ENCODE measurements at regions not wholly inside any gene's neighbourhood (a gene's known extent, or its start where the extent isn't known, plus 50 kb on each side); places are given as distances from the start of the nearest gene placed in this dataset.

- DNase-seq (no peak), ATAC-seq (ENCODE audit: low FRiP score) (no peak)
- Histone ChIP-seq H3K9me3 (ENCODE audit: control insufficient read depth, low read length) (no peaks in the 10 kb centered on the region), H3K27me3 (ENCODE audit: control insufficient read depth in 1 of 2, insufficient read depth in 2 of 2, low read length in 1 of 2) (no peaks in the 10 kb centered on the region), H3K27ac (ENCODE audit: low read depth in 1 of 2, low read length in 2 of 2) (no peak overlapping the region), H3K4me1 (ENCODE audit: control insufficient read depth in 1 of 2, insufficient read depth in 2 of 2, low read length in 2 of 2) (peaks cover 0 to 2% of the 10 kb centered on the region in 2 donors), H3K36me3 (ENCODE audit: control insufficient read depth in 1 of 2, insufficient read depth in 2 of 2, low read length in 1 of 2) (no peaks in the 10 kb centered on the region), H3K4me3 (ENCODE audit: low read length in 2 of 2) (no peak overlapping the region)
- intact Hi-C loops (cut with DNase I): no loop called here
- WGBS, 2 donors: 96 to 97% methylated on average over 3 of the region's 3 CpGs
Measured at GRCh38 chr16:72286936-72287620, 115.1 kb upstream of the PMFBP1 start.

DNA sequence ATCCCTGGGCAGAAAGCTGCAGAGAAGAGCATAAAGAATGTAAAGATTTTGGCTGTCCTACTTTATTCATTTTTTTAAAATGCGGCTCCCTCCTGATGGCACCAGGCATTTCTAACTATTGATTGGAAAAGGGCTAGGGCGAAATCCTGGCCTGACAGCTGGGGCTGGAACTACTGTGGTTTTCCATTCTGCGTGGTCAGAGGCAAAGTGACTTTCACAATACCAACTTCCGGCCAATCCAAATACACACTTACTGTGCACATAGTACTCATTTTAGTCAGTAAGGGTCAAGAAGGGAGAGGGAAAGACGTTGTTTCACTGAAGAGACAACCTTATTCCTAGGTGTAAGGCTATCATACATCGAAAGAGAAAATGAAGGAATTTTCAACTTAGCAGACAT is 113.8 kb upstream of the PMFBP1 start:
- Histone ChIP-seq H3K27ac (ENCODE audit: low read depth in 1 of 2, low read length in 2 of 2) (no peak overlapping the region), H3K9me3 (ENCODE audit: control insufficient read depth, low read length) (no peaks in the 10 kb centered on the region), H3K4me1 (ENCODE audit: control insufficient read depth in 1 of 2, insufficient read depth in 2 of 2, low read length in 2 of 2) (no peaks in the 10 kb centered on the region), H3K36me3 (ENCODE audit: control insufficient read depth in 1 of 2, insufficient read depth in 2 of 2, low read length in 1 of 2) (no peaks in the 10 kb centered on the region), H3K4me3 (ENCODE audit: low read length in 2 of 2) (no peak overlapping the region), H3K27me3 (ENCODE audit: control insufficient read depth in 1 of 2, insufficient read depth in 2 of 2, low read length in 1 of 2) (no peaks in the 10 kb centered on the region)
- WGBS, 2 donors: 87 to 91% methylated on average over 6 of the region's 6 CpGs
- DNase-seq: no peak
- no peak for ATAC-seq (ENCODE audit: low FRiP score)
- intact Hi-C loops (cut with DNase I): no loop called here

GRCh38 chr16:72285324-72285723 is 113.4 kb upstream of the PMFBP1 start:
- H3K4me3 ChIP-seq (ENCODE audit: low read length in 2 of 2): no peak overlapping the region
- H3K27me3 ChIP-seq (ENCODE audit: control insufficient read depth in 1 of 2, insufficient read depth in 2 of 2, low read length in 1 of 2): no peaks in the 10 kb centered on the region
- 78 to 84% methylated on average over 5 of the region's 5 CpGs for WGBS, 2 donors
- intact Hi-C loops (cut with DNase I): no loop called here
- no peaks in the 10 kb centered on the region for H3K9me3 ChIP-seq (ENCODE audit: control insufficient read depth, low read length)
- DNase-seq (no peak), ATAC-seq (ENCODE audit: low FRiP score) (no peak)
- no peak overlapping the region for H3K27ac ChIP-seq (ENCODE audit: low read depth in 1 of 2, low read length in 2 of 2)
- H3K36me3 ChIP-seq (ENCODE audit: control insufficient read depth in 1 of 2, insufficient read depth in 2 of 2, low read length in 1 of 2): no peaks in the 10 kb centered on the region
- H3K4me1 ChIP-seq (ENCODE audit: control insufficient read depth in 1 of 2, insufficient read depth in 2 of 2, low read length in 2 of 2): no peaks in the 10 kb centered on the region

DNA sequence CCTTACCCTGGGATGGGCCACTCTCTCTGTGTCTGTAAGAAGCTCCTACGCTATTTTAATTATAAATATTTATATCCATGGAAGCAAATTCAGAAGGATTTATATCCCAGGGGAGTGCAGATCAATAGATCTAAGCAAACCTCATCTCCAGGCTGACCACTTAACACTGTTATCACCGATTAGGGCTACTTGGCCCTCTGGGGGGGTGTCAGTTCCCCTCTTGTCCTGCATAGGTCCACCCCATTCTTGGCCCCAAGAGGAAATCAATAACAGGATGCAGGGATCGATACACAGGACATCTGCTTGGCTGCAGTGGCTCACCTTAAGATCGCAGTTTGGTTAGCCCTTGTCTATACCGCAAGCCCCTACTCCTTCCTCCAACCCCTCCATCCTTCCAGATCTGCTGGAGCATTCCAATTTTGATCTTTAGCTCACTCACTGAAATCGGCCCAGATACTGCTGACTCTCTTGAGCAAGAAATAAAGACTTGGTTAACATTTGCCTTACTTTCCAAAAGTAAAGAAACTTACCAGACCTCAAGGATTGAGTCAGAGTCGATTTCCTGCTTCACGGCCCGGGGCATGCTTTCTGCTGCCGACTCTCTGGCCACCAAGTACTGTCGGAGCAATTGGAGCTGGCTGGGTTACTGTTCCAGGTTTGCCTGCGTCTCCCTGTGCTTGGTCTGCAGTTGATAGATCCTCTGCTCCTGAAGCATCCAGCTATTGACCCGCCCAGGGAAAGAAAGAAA is 112.3 kb upstream of the PMFBP1 start:
- 91 to 95% methylated on average over 13 of the region's 13 CpGs for WGBS, 2 donors
- Histone ChIP-seq H3K27me3 (ENCODE audit: control insufficient read depth in 1 of 2, insufficient read depth in 2 of 2, low read length in 1 of 2) (no peaks in the 10 kb centered on the region), H3K36me3 (ENCODE audit: control insufficient read depth in 1 of 2, insufficient read depth in 2 of 2, low read length in 1 of 2) (no peaks in the 10 kb centered on the region), H3K4me3 (ENCODE audit: low read length in 2 of 2) (no peak overlapping the region), H3K4me1 (ENCODE audit: control insufficient read depth in 1 of 2, insufficient read depth in 2 of 2, low read length in 2 of 2) (no peaks in the 10 kb centered on the region), H3K27ac (ENCODE audit: low read depth in 1 of 2, low read length in 2 of 2) (no peak overlapping the region), H3K9me3 (ENCODE audit: control insufficient read depth, low read length) (no peaks in the 10 kb centered on the region)
- ATAC-seq (ENCODE audit: low FRiP score) (no peak), DNase-seq (no peak)
- intact Hi-C loops (cut with DNase I): no loop called here

DNA sequence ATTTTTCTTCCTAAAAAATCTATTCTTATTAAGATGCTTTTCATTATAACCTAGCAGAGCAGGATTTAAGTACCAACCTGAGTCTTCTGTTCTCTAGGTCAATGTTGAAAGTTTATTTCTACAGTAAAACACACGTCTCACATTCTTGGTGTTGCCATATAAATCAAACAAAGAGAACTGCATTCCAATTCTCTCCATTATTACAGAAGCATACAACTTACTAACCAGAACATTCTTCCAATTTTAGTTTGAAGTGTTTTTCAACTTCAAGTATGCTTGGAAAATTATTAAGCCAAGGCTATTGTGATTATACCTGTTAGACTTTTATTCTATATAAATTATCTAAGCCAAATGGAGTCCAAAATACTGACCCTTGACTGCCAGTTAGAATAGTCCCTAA is 110.4 kb upstream of the PMFBP1 start:
- Histone ChIP-seq H3K4me1 (ENCODE audit: control insufficient read depth in 1 of 2, insufficient read depth in 2 of 2, low read length in 2 of 2) (no peaks in the 10 kb centered on the region), H3K9me3 (ENCODE audit: control insufficient read depth, low read length) (no peaks in the 10 kb centered on the region), H3K27ac (ENCODE audit: low read depth in 1 of 2, low read length in 2 of 2) (no peak overlapping the region), H3K27me3 (ENCODE audit: control insufficient read depth in 1 of 2, insufficient read depth in 2 of 2, low read length in 1 of 2) (no peaks in the 10 kb centered on the region), H3K4me3 (ENCODE audit: low read length in 2 of 2) (no peak overlapping the region), H3K36me3 (ENCODE audit: control insufficient read depth in 1 of 2, insufficient read depth in 2 of 2, low read length in 1 of 2) (no peaks in the 10 kb centered on the region)
- intact Hi-C loops (cut with DNase I): no loop called here
- DNase-seq (no peak), ATAC-seq (ENCODE audit: low FRiP score) (no peak)
- 25 to 26% methylated on average over 1 of the region's 1 CpG for WGBS, 2 donors

- Histone ChIP-seq H3K36me3 (ENCODE audit: control insufficient read depth in 1 of 2, insufficient read depth in 2 of 2, low read length in 1 of 2) (no peaks in the 10 kb centered on the region), H3K4me3 (ENCODE audit: low read length in 2 of 2) (no peak overlapping the region), H3K9me3 (ENCODE audit: control insufficient read depth, low read length) (no peaks in the 10 kb centered on the region), H3K4me1 (ENCODE audit: control insufficient read depth in 1 of 2, insufficient read depth in 2 of 2, low read length in 2 of 2) (no peaks in the 10 kb centered on the region), H3K27me3 (ENCODE audit: control insufficient read depth in 1 of 2, insufficient read depth in 2 of 2, low read length in 1 of 2) (no peaks in the 10 kb centered on the region), H3K27ac (ENCODE audit: low read depth in 1 of 2, low read length in 2 of 2) (no peak overlapping the region)
- intact Hi-C loops (cut with DNase I): no loop called here
- WGBS, 2 donors: 80 to 86% methylated on average over 3 of the region's 3 CpGs
- no peak for ATAC-seq (ENCODE audit: low FRiP score)
- DNase-seq: no peak
Measured at GRCh38 chr16:72278301-72278700, 106.3 kb upstream of the PMFBP1 start.

DNA sequence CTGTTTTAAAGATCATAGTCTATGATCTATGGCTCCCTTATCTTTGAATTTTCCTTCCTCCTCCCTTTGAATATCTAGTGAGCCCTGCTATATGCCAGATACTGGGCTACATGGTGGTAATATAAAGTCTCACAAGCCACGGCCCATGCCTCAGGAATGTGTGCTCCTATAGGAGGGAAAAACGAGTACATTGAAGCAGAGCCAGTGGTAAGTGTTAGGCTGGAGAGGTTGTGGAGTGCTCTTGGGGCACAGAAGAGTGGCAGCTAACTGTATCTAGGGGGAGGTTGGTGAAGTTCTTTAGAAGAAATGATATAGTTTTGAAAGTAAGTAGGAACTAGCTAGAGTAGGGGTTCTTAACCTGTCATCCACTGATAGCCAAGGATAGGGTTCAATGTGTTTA is 105.8 kb upstream of the PMFBP1 start:
- H3K9me3 ChIP-seq (ENCODE audit: control insufficient read depth, low read length): no peaks in the 10 kb centered on the region
- H3K4me1 ChIP-seq (ENCODE audit: control insufficient read depth in 1 of 2, insufficient read depth in 2 of 2, low read length in 2 of 2): no peaks in the 10 kb centered on the region
- 57 to 67% methylated on average over 2 of the region's 2 CpGs for WGBS, 2 donors
- no peak overlapping the region for H3K27ac ChIP-seq (ENCODE audit: low read depth in 1 of 2, low read length in 2 of 2)
- DNase-seq (no peak), ATAC-seq (ENCODE audit: low FRiP score) (no peak)
- H3K27me3 ChIP-seq (ENCODE audit: control insufficient read depth in 1 of 2, insufficient read depth in 2 of 2, low read length in 1 of 2): no peaks in the 10 kb centered on the region
- no peak overlapping the region for H3K4me3 ChIP-seq (ENCODE audit: low read length in 2 of 2)
- intact Hi-C loops (cut with DNase I): no loop called here
- H3K36me3 ChIP-seq (ENCODE audit: control insufficient read depth in 1 of 2, insufficient read depth in 2 of 2, low read length in 1 of 2): no peaks in the 10 kb centered on the region

GRCh38 chr16:72271699-72272240 is 99.8 kb upstream of the PMFBP1 start:
- H3K27me3 ChIP-seq (ENCODE audit: control insufficient read depth in 1 of 2, insufficient read depth in 2 of 2, low read length in 1 of 2): no peaks in the 10 kb centered on the region
- ATAC-seq (ENCODE audit: low FRiP score) (no peak), DNase-seq (no peak)
- H3K27ac ChIP-seq (ENCODE audit: low read depth in 1 of 2, low read length in 2 of 2): no peak overlapping the region
- intact Hi-C loops (cut with DNase I): no loop called here
- H3K4me3 ChIP-seq (ENCODE audit: low read length in 2 of 2): no peak overlapping the region
- 82 to 85% methylated on average over 3 of the region's 3 CpGs for WGBS, 2 donors
- no peaks in the 10 kb centered on the region for H3K36me3 ChIP-seq (ENCODE audit: control insufficient read depth in 1 of 2, insufficient read depth in 2 of 2, low read length in 1 of 2)
- no peaks in the 10 kb centered on the region for H3K4me1 ChIP-seq (ENCODE audit: control insufficient read depth in 1 of 2, insufficient read depth in 2 of 2, low read length in 2 of 2)
- no peaks in the 10 kb centered on the region for H3K9me3 ChIP-seq (ENCODE audit: control insufficient read depth, low read length)

DNA sequence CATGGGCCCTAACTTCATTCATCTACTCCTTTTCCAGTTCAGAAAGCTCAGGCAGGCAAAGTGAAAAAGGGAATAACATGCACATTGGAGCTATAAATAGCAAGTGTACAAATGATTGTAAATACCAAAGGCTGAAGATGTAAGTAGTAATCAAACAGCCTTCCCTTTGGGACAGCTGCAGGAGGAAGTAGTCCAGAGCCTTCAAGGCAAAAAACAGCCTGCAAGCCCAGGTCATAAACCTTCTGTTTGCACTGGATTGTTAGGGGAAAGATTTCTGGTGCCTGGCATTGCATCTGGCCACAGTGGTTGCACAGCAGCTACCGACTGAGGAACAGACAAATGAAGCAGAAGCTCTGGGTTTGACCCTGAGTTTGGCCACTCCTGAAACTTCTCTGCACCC is 98.6 kb upstream of the PMFBP1 start:
- no peak for DNase-seq
- no peaks in the 10 kb centered on the region for H3K36me3 ChIP-seq (ENCODE audit: control insufficient read depth in 1 of 2, insufficient read depth in 2 of 2, low read length in 1 of 2)
- no peaks in the 10 kb centered on the region for H3K9me3 ChIP-seq (ENCODE audit: control insufficient read depth, low read length)
- 68 to 69% methylated on average over 1 of the region's 1 CpG for WGBS, 2 donors
- no peak overlapping the region for H3K4me3 ChIP-seq (ENCODE audit: low read length in 2 of 2)
- intact Hi-C loops (cut with DNase I): no loop called here
- H3K27ac ChIP-seq (ENCODE audit: low read depth in 1 of 2, low read length in 2 of 2): no peak overlapping the region
- no peak for ATAC-seq (ENCODE audit: low FRiP score)
- no peaks in the 10 kb centered on the region for H3K4me1 ChIP-seq (ENCODE audit: control insufficient read depth in 1 of 2, insufficient read depth in 2 of 2, low read length in 2 of 2)
- no peaks in the 10 kb centered on the region for H3K27me3 ChIP-seq (ENCODE audit: control insufficient read depth in 1 of 2, insufficient read depth in 2 of 2, low read length in 1 of 2)

Data from aorta (tissue), 5 donors.